ENCODE measurements at regions not wholly inside any gene's neighbourhood (a gene's known extent, or its start where the extent isn't known, plus 50 kb on each side); places are given as distances from the start of the nearest gene placed in this dataset.

DNA sequence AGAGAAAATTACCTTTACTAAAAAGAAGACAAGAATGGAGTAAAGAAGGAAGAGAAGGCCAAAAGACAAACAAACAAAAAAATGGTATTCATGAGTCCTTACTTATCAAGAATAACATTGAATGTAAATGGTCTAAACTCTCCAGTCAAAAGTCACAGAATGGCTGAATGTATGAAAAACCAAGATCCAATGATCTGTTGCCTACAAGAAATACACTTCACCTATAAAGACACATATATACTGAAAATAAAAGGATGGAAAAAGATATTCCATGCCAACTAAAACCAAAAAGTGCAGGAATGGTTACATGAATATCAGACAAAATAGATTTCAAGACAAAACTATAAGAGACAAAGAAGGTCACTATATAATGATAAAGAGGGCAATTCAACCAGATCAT is 65.0 kb upstream of the ASXL3 start:
- TF ChIP-seq, protein P1, sequence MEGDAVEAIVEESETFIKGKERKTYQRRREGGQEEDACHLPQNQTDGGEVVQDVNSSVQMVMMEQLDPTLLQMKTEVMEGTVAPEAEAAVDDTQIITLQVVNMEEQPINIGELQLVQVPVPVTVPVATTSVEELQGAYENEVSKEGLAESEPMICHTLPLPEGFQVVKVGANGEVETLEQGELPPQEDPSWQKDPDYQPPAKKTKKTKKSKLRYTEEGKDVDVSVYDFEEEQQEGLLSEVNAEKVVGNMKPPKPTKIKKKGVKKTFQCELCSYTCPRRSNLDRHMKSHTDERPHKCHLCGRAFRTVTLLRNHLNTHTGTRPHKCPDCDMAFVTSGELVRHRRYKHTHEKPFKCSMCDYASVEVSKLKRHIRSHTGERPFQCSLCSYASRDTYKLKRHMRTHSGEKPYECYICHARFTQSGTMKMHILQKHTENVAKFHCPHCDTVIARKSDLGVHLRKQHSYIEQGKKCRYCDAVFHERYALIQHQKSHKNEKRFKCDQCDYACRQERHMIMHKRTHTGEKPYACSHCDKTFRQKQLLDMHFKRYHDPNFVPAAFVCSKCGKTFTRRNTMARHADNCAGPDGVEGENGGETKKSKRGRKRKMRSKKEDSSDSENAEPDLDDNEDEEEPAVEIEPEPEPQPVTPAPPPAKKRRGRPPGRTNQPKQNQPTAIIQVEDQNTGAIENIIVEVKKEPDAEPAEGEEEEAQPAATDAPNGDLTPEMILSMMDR (IDR thresholded peaks at IDR 0.05; ENCODE audit: low read depth, low read length) = no peak
- no peak for TF ChIP-seq MYC (IDR thresholded peaks at IDR 0.05; ENCODE audit: low read depth, low read length)
